Nephron (organoid): ENCODE measurements at regions not wholly inside any gene's neighbourhood (a gene's known extent, or its start where the extent isn't known, plus 50 kb on each side); places are given as distances from the start of the nearest gene placed in this dataset.

Experiments
- H3K27ac Mint-ChIP-seq, 3 experiments: 2 replicates each; pipeline ENCODE4 v1.8.0; 2020; ENCODE audit warnings: mixed read lengths in 3 of 3, mild to moderate bottlenecking in 2 of 3, moderate library complexity in 1 of 3
- H3K27me3 Mint-ChIP-seq: 2 replicates; pipeline ENCODE4 v1.8.0; 2021; ENCODE audit warnings: low read depth, mild to moderate bottlenecking, moderate library complexity, mixed read lengths
- H3K36me3 Mint-ChIP-seq: 2 replicates; pipeline ENCODE4 v1.8.0; 2020; ENCODE audit warnings: low read depth, mixed read lengths
- H3K4me1 Mint-ChIP-seq: 2 replicates; pipeline ENCODE4 v1.8.0; 2020; ENCODE audit warnings: mixed read lengths
- H3K4me3 Mint-ChIP-seq, 3 experiments: 2 replicates each; pipeline ENCODE4 v1.8.0; 2020; ENCODE audit warnings: mild to moderate bottlenecking in 3 of 3, mixed read lengths in 3 of 3, moderate library complexity in 2 of 3
- H3K9me3 Mint-ChIP-seq: 2 replicates; pipeline ENCODE4 v1.8.0; 2020; ENCODE audit warnings: mixed read lengths
- TF ChIP-seq, protein P1 (sequence below), 3 experiments: fragments of 200-600 bp; sonication (generic); IDR thresholded peaks; one replicate each; pipeline ENCODE4 v1.5.0; 2021; ENCODE audit warnings: antibody characterized with exemption in 3 of 3; ENCODE audit not compliant: unreplicated experiment in 3 of 3

DNA sequence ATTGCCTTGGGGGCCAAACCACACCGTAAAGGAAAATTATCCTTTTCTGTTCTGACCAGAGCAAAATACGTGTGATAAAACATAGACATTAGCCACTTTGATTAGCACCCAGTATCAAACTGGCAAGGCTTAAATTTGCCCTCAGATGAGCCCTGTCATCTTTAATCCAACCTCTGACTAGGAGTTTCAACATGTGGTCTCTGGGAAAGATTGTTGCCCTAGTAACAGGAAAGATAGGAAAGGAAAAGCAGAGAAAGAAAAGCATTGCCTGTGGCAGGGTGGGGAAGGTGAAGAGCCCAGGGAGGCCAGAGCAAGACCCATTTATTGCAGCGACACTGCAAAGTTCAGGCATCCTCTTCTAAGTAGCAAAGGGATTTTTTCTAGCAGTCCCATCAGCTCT lies 181.5 kb upstream of the SCN7A start:
- Mint-ChIP-seq H3K27ac (no peak overlapping the region), H3K4me3 (no peak overlapping the region), H3K9me3 (peaks cover 3% of the 10 kb centered on the region), H3K27me3 (no peaks in the 10 kb centered on the region), H3K4me1 (no peaks in the 10 kb centered on the region), H3K36me3 (no peaks in the 10 kb centered on the region)
- TF ChIP-seq, protein P1, sequence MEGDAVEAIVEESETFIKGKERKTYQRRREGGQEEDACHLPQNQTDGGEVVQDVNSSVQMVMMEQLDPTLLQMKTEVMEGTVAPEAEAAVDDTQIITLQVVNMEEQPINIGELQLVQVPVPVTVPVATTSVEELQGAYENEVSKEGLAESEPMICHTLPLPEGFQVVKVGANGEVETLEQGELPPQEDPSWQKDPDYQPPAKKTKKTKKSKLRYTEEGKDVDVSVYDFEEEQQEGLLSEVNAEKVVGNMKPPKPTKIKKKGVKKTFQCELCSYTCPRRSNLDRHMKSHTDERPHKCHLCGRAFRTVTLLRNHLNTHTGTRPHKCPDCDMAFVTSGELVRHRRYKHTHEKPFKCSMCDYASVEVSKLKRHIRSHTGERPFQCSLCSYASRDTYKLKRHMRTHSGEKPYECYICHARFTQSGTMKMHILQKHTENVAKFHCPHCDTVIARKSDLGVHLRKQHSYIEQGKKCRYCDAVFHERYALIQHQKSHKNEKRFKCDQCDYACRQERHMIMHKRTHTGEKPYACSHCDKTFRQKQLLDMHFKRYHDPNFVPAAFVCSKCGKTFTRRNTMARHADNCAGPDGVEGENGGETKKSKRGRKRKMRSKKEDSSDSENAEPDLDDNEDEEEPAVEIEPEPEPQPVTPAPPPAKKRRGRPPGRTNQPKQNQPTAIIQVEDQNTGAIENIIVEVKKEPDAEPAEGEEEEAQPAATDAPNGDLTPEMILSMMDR (IDR thresholded peaks at IDR 0.05; ENCODE audit: unreplicated experiment in 3 of 3), result no peak

DNA sequence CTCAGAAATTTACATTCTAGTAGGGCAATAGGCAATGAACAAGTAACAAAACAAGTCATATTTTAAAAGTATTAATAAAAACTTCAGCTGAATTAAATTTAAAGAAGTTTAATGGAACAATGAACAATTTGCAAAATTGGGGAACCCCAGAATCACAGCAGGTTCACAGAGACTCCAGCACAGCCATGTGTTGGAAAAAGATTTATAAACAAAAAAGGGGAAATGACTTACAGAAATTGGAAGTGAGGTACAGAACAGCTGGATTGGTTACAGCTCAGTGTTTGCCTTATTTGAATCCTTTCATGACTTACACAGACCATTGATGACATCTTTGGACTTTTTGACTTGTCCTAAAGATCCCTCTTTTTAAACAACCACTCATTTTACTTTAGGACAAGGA lies 179.9 kb upstream of the SCN7A start:
- Mint-ChIP-seq H3K4me1 (no peaks in the 10 kb centered on the region), H3K27me3 (no peaks in the 10 kb centered on the region), H3K36me3 (no peaks in the 10 kb centered on the region), H3K27ac (no peak overlapping the region), H3K9me3 (no peaks in the 10 kb centered on the region), H3K4me3 (no peak overlapping the region)
- TF ChIP-seq, protein P1 (IDR thresholded peaks at IDR 0.05; ENCODE audit: unreplicated experiment in 3 of 3), result no peak

DNA sequence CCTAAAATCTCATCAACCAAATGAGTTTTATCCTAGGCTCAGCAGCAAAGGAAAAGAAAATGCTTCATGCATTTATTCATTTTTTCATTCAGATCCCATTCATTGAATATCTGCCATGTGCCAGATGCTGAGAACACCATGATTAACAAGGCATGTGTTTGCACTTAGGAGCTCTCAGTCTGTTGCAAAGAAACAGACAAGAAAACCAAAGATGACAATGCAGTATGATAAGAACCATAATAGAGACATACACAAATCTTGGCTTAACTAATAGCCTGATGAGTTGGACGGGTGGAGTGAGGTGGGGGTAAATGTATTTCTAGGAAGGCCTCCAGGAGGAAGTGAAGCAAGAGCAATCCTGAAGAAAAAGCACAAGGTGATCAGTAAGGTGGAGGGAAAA lies 177.8 kb upstream of the SCN7A start:
- Mint-ChIP-seq H3K4me3 (no peak overlapping the region), H3K27me3 (no peaks in the 10 kb centered on the region), H3K36me3 (no peaks in the 10 kb centered on the region)

DNA sequence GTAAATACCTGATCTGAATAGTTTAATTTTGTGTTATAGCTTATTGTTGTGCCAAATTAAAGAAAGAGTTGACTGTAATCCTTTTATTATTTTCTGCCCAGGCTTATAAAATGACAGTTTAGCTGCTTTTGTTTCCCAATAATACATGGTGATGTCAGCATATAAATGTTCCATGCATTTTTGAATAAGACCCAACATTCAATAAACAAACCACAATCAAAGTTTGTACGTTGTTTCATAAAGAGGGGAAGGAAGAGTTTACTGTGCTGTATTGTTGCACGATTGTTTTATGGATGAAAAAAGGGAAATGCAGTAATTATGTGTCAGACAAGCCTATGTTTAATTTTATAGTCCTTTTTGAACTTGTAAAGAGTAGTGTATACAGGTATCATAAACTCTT lies 177.2 kb upstream of the SCN7A start:
- Mint-ChIP-seq H3K4me1 (no peaks in the 10 kb centered on the region), H3K4me3 (no peak overlapping the region), H3K36me3 (no peaks in the 10 kb centered on the region), H3K27ac (no peak overlapping the region), H3K9me3 (no peaks in the 10 kb centered on the region), H3K27me3 (no peaks in the 10 kb centered on the region)
- TF ChIP-seq, protein P1 (IDR thresholded peaks at IDR 0.05; ENCODE audit: unreplicated experiment in 3 of 3), result no peak

More for the DNA sequence above, 177.8 kb upstream of the SCN7A start:
- no peaks in the 10 kb centered on the region for H3K9me3 Mint-ChIP-seq
- TF ChIP-seq, protein P1 (IDR thresholded peaks at IDR 0.05; ENCODE audit: unreplicated experiment in 3 of 3), result no peak
- H3K4me1 Mint-ChIP-seq, result no peaks in the 10 kb centered on the region
- no peak overlapping the region for H3K27ac Mint-ChIP-seq

DNA sequence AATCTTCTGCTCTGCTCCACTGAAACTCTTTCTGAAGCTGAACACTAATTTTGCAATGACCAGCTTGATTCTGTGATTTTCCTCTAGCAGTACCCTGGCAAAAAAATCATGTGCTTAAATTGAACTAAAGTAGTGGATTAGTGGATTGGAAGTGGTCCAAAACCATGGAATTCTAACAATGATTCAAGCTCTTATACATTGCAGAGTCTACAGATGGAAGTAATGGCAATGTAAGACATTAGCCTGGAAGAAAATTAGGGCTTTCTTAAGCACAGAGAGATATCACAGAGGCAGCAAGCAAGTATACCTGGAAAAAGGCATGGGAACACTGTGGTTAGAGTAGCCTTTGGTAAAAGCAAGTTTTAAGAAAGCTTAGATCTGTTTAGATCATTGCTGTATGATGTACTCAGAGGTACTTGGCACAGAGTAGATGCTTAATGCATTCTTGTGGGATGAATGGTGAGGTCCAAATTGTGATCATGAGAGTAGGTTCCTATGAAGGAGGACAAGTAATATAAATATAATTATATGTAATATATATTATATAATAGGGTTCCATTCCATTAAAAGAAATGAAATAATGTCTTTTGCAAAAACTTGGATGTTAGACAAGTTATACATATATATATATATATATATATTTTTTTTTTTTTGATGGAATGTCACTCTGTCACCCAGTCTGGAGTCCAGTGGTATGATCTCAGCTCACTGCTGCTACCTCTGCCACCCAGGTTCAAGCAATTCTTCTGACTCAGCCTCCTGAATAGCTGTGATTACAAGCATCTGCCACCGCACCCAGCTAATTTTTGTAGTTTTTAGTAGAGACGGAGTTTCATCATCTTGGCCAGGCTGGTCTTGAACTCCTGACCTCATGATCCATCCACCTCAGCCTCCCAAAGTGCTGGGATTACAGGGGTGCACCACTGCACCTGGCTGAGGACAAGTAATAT lies 172.2 kb upstream of the SCN7A start:
- Mint-ChIP-seq H3K36me3 (no peaks in the 10 kb centered on the region), H3K4me1 (no peaks in the 10 kb centered on the region), H3K27ac (no peak overlapping the region), H3K4me3 (no peak overlapping the region), H3K27me3 (peaks cover 3% of the 10 kb centered on the region), H3K9me3 (no peaks in the 10 kb centered on the region)
- TF ChIP-seq, protein P1 (IDR thresholded peaks at IDR 0.05; ENCODE audit: unreplicated experiment in 3 of 3), result no peak

DNA sequence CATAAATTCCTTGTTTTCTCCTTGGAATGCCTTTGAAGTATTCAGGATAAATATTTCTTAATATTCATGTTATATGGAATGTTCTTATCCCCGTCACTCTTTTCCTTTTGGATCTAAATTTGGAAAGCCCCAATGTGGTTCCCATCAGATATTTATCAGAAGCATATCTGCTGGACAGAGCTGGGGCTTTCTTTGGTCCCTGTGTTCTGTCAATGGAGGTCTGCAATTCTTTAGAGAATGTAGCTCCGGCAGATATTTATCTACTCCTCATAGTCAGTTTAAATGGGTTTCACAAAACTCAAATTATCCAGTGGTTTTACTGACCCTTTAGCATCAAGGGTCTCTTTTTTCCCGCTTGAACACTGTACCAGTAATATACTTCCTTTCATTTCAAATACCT lies 167.8 kb upstream of the SCN7A start:
- Mint-ChIP-seq H3K4me1 (no peaks in the 10 kb centered on the region), H3K9me3 (no peaks in the 10 kb centered on the region), H3K27ac (no peak overlapping the region), H3K36me3 (no peaks in the 10 kb centered on the region), H3K4me3 (no peak overlapping the region), H3K27me3 (peaks cover 3% of the 10 kb centered on the region)
- TF ChIP-seq, protein P1 (IDR thresholded peaks at IDR 0.05; ENCODE audit: unreplicated experiment in 3 of 3), result no peak
